ENCODE measurements at regions not wholly inside any gene's neighbourhood (a gene's known extent, or its start where the extent isn't known, plus 50 kb on each side); places are given as distances from the start of the nearest gene placed in this dataset.

DNA sequence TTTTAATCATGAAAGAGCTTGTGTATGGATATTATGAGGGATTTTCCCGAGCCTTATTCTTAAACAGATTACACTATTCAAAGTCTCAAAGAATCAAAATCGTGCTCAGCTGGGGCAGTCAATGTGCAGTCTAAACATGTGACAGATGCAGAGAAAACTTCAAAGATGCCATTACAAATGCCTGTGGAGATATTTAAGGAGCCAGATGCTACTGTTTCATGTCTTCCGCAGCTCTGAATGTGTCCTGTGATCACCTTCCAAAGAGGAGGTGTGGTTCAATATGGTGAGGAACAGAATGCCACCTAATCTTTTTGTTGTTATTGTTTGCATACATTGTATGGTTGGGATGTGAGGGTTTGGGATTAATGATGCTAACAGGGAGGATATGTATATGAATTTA is 593.3 kb upstream of the ARRDC3 start:
- TF ChIP-seq POLR2A (IDR thresholded peaks at IDR 0.05; ENCODE audit: low read length): no peak
- TF ChIP-seq GATA1 (IDR thresholded peaks at IDR 0.05; ENCODE audit: low read depth, low read length): no peak
